ENCODE measurements at regions not wholly inside any gene's neighbourhood (a gene's known extent, or its start where the extent isn't known, plus 50 kb on each side); places are given as distances from the start of the nearest gene placed in this dataset.

GRCh38 chr16:64880006-64880405 lies 241.9 kb downstream of the CDH11 start:
- no peak for DNase-seq
- H3K4me3 ChIP-seq, result no peak overlapping the region
- no peak for TF ChIP-seq CTCF (IDR thresholded peaks at IDR 0.05)
- H3K4me1 ChIP-seq, result no peaks in the 10 kb centered on the region
- no peaks in the 10 kb centered on the region for H3K27me3 ChIP-seq
- no peak overlapping the region for H3K27ac ChIP-seq
- H3K9me3 ChIP-seq, result no peaks in the 10 kb centered on the region
- no peak overlapping the region for H3K9ac ChIP-seq (ENCODE audit: low read depth in 2 of 2, low read length in 2 of 2)
- no peaks in the 10 kb centered on the region for H3K36me3 ChIP-seq
- intact Hi-C loops (cut with DNase I), result no loop called here

GRCh38 chr16:64878940-64879339 lies 242.9 kb downstream of the CDH11 start:
- Histone ChIP-seq H3K9me3 (no peaks in the 10 kb centered on the region), H3K36me3 (no peaks in the 10 kb centered on the region), H3K27me3 (no peaks in the 10 kb centered on the region), H3K9ac (ENCODE audit: low read depth in 2 of 2, low read length in 2 of 2) (no peak overlapping the region), H3K4me1 (no peaks in the 10 kb centered on the region), H3K27ac (no peak overlapping the region), H3K4me3 (no peak overlapping the region)
- TF ChIP-seq CTCF (IDR thresholded peaks at IDR 0.05), result no peak
- no peak for DNase-seq
- intact Hi-C loops (cut with DNase I), result no loop called here

- no peak for DNase-seq
- no peaks in the 10 kb centered on the region for H3K9me3 ChIP-seq
- no peak overlapping the region for H3K4me3 ChIP-seq
- H3K4me1 ChIP-seq, result no peaks in the 10 kb centered on the region
- intact Hi-C loops (cut with DNase I), result no loop called here
- no peaks in the 10 kb centered on the region for H3K36me3 ChIP-seq
- H3K27ac ChIP-seq, result no peak overlapping the region
- H3K9ac ChIP-seq (ENCODE audit: low read depth in 2 of 2, low read length in 2 of 2), result no peak overlapping the region
- no peaks in the 10 kb centered on the region for H3K27me3 ChIP-seq
- TF ChIP-seq CTCF (IDR thresholded peaks at IDR 0.05), result no peak
Observed at GRCh38 chr16:64872101-64872500, 249.8 kb downstream of the CDH11 start.

- TF ChIP-seq CTCF (IDR thresholded peaks at IDR 0.05), result no peak
- no peak overlapping the region for H3K9ac ChIP-seq (ENCODE audit: low read depth in 2 of 2, low read length in 2 of 2)
- H3K27ac ChIP-seq, result no peak overlapping the region
- no peaks in the 10 kb centered on the region for H3K4me1 ChIP-seq
- no peaks in the 10 kb centered on the region for H3K9me3 ChIP-seq
- no peak overlapping the region for H3K4me3 ChIP-seq
- no peak for DNase-seq
- intact Hi-C loops (cut with DNase I), result no loop called here
- no peaks in the 10 kb centered on the region for H3K27me3 ChIP-seq
- H3K36me3 ChIP-seq, result no peaks in the 10 kb centered on the region
Observed at GRCh38 chr16:64870859-64871258, 251.0 kb downstream of the CDH11 start.

- H3K9me3 ChIP-seq, result no peaks in the 10 kb centered on the region
- no peaks in the 10 kb centered on the region for H3K27me3 ChIP-seq
- H3K4me1 ChIP-seq, result no peaks in the 10 kb centered on the region
- H3K27ac ChIP-seq, result no peak overlapping the region
- no peak overlapping the region for H3K9ac ChIP-seq (ENCODE audit: low read depth in 2 of 2, low read length in 2 of 2)
- no peak overlapping the region for H3K4me3 ChIP-seq
- no peaks in the 10 kb centered on the region for H3K36me3 ChIP-seq
- intact Hi-C loops (cut with DNase I), result no loop called here
- DNase-seq, result no peak
- no peak for TF ChIP-seq CTCF (IDR thresholded peaks at IDR 0.05)
Observed at GRCh38 chr16:64869781-64870180, 252.1 kb downstream of the CDH11 start.

- Histone ChIP-seq H3K27me3 (no peaks in the 10 kb centered on the region), H3K9me3 (no peaks in the 10 kb centered on the region), H3K4me1 (no peaks in the 10 kb centered on the region), H3K9ac (ENCODE audit: low read depth in 2 of 2, low read length in 2 of 2) (no peak overlapping the region), H3K36me3 (no peaks in the 10 kb centered on the region), H3K27ac (no peak overlapping the region), H3K4me3 (no peak overlapping the region)
- intact Hi-C loops (cut with DNase I), result no loop called here
- TF ChIP-seq CTCF (IDR thresholded peaks at IDR 0.05), result no peak
- no peak for DNase-seq
Observed at GRCh38 chr16:64866021-64866420, 255.8 kb downstream of the CDH11 start.

All from colonic mucosa (tissue), 4 donors.